ENCODE measurements at regions not wholly inside any gene's neighbourhood (a gene's known extent, or its start where the extent isn't known, plus 50 kb on each side); places are given as distances from the start of the nearest gene placed in this dataset.

- Histone ChIP-seq H4K91ac (ENCODE audit: insufficient read length, low read depth, low read length) (no peak overlapping the region), H2BK20ac (ENCODE audit: low read depth, low read length, poor library complexity, severe bottlenecking) (no peak overlapping the region), H2BK120ac (ENCODE audit: low read depth, low read length, poor library complexity, severe bottlenecking) (no peak overlapping the region), H3K23ac (ENCODE audit: insufficient read length, low read depth, low read length) (no peak overlapping the region), H3K9me3 (ENCODE audit: control insufficient read depth, low read depth, low read length) (no peaks in the 10 kb centered on the region), H3K79me2 (ENCODE audit: insufficient read depth, low read length) (no peaks in the 10 kb centered on the region; the same call in 1 of the 2 replicates), H2AK5ac (ENCODE audit: insufficient read length, low read length) (no peak overlapping the region), H4K20me1 (ENCODE audit: control insufficient read depth, insufficient read depth, insufficient read length) (no peaks in the 10 kb centered on the region), H3K4me1 (ENCODE audit: insufficient read depth, low read length) (no peaks in the 10 kb centered on the region), H3K4ac (ENCODE audit: low read depth, low read length) (no peak overlapping the region), H3K56ac (ENCODE audit: insufficient read length, low read depth, low read length) (no peak overlapping the region), H2BK5ac (ENCODE audit: insufficient read length, low read length) (no peak overlapping the region), H4K5ac (ENCODE audit: insufficient read length, low read depth, low read length) (no peak overlapping the region), H3K27ac (ENCODE audit: insufficient read length, low read depth, low read length) (no peak overlapping the region), H2BK12ac (ENCODE audit: insufficient read length, low read depth, low read length) (no peak overlapping the region), H3K4me2 (ENCODE audit: insufficient read depth, insufficient read length, low read length) (no peak overlapping the region), H2AFZ (ENCODE audit: low read length) (no peak overlapping the region), H4K8ac (replicated peaks; ENCODE audit: insufficient read length, low read depth, low read length) (no peak overlapping the region), H2BK15ac (ENCODE audit: low read depth, low read length) (no peak overlapping the region), H3K79me1 (ENCODE audit: insufficient read depth, low read depth, low read length, poor library complexity, severe bottlenecking) (no peaks in the 10 kb centered on the region), H3K27me3 (ENCODE audit: insufficient read depth, low read length) (no peaks in the 10 kb centered on the region), H3K9ac (ENCODE audit: extremely low read depth, insufficient read length, low read length) (no peak overlapping the region), H3K18ac (ENCODE audit: insufficient read length, low read depth, low read length) (no peak overlapping the region), H3K23me2 (ENCODE audit: insufficient read length, low read depth, low read length, poor library complexity, severe bottlenecking) (no peaks in the 10 kb centered on the region), H3T11ph (ENCODE audit: low read length) (no peak overlapping the region), H3K14ac (ENCODE audit: insufficient read depth, low read length) (no peak overlapping the region)
- H3K36me3 Mint-ChIP-seq (ENCODE audit: insufficient read depth in 1 of 3, low read depth in 3 of 3) = no peaks in the 10 kb centered on the region
- DNase-seq = no peak
- no CpG with 5 or more reads among the region's 3 CpGs for WGBS (ENCODE audit: extremely low coverage, insufficient read length, low lambda C conversion rate)
- no peaks in the 10 kb centered on the region for H3K27me3 Mint-ChIP-seq (ENCODE audit: low read depth)
- no peak overlapping the region for H3K4me3 Mint-ChIP-seq
- no peaks in the 10 kb centered on the region for H3K9me3 Mint-ChIP-seq
- no peaks in the 10 kb centered on the region for H3K4me1 Mint-ChIP-seq
- no peak for TF ChIP-seq CTCF (conservative IDR thresholded peaks at IDR 0.05)
- H3K27ac Mint-ChIP-seq = no peak overlapping the region
These were observed 436.2 kb downstream of the CBLN4 start for GRCh38 chr20:55569084-55569483.

All from H9 (cell line).